Esophagus muscularis mucosa (tissue), 4 donors: ENCODE measurements at regions not wholly inside any gene's neighbourhood (a gene's known extent, or its start where the extent isn't known, plus 50 kb on each side); places are given as distances from the start of the nearest gene placed in this dataset.
"Not testable (repeated sequence)": the region's sequence is repeated elsewhere in the genome, so short reads cannot be mapped to it uniquely, and the experiment has no call there.

Experiments
- EP300 ChIP-seq: sonication (generic); formaldehyde crosslinking; IDR thresholded peaks from one replicate; pipeline ENCODE4 v1.6.1; 2017; ENCODE audit warnings: antibody characterized with exemption
- POLR2A ChIP-seq: fragments of 450-650 bp; IDR thresholded peaks from one replicate; pipeline ENCODE4 v1.6.1; 2017; ENCODE audit warnings: antibody characterized with exemption, moderate library complexity, mild to moderate bottlenecking, low read depth
- TF ChIP-seq, protein P1 (sequence below), 3 experiments: fragments of 200-600 bp in 2 of 3; fragments of 450-650 bp in 1 of 3; sonication (generic) in 2 of 3; IDR thresholded peaks; one replicate each; pipeline ENCODE4 v1.5.1; 2017 to 2019; ENCODE audit warnings: antibody characterized with exemption in 3 of 3, mild to moderate bottlenecking in 2 of 3, moderate library complexity in 1 of 3

GRCh38 chr5:124168093-124168492 is 578.3 kb downstream of the ZNF608 start:
- TF ChIP-seq, protein P1, sequence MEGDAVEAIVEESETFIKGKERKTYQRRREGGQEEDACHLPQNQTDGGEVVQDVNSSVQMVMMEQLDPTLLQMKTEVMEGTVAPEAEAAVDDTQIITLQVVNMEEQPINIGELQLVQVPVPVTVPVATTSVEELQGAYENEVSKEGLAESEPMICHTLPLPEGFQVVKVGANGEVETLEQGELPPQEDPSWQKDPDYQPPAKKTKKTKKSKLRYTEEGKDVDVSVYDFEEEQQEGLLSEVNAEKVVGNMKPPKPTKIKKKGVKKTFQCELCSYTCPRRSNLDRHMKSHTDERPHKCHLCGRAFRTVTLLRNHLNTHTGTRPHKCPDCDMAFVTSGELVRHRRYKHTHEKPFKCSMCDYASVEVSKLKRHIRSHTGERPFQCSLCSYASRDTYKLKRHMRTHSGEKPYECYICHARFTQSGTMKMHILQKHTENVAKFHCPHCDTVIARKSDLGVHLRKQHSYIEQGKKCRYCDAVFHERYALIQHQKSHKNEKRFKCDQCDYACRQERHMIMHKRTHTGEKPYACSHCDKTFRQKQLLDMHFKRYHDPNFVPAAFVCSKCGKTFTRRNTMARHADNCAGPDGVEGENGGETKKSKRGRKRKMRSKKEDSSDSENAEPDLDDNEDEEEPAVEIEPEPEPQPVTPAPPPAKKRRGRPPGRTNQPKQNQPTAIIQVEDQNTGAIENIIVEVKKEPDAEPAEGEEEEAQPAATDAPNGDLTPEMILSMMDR (IDR thresholded peaks at IDR 0.05): not testable (repeated sequence)
- TF ChIP-seq POLR2A, EP300: not testable (repeated sequence)
